Chondrocyte (in vitro differentiated cells): ENCODE measurements at regions not wholly inside any gene's neighbourhood (a gene's known extent, or its start where the extent isn't known, plus 50 kb on each side); places are given as distances from the start of the nearest gene placed in this dataset.

Source experiments
- DNase-seq: peaks from one replicate; pipeline ENCODE4 v3.0.0; 2021; ENCODE audit warnings: mixed read lengths, low spot score
- H3K27ac Mint-ChIP-seq: one replicate; pipeline ENCODE4 v1.8.0; 2021; ENCODE audit warnings: mild to moderate bottlenecking, moderate library complexity, mixed read lengths; ENCODE audit not compliant: unreplicated experiment
- H3K27me3 Mint-ChIP-seq: 2 replicates; pipeline ENCODE4 v1.8.0; 2021; ENCODE audit warnings: low read depth, mixed read lengths
- H3K36me3 Mint-ChIP-seq: 2 replicates; pipeline ENCODE4 v1.8.0; 2021; ENCODE audit warnings: low read depth, mixed read lengths
- H3K4me1 Mint-ChIP-seq: 2 replicates; pipeline ENCODE4 v1.8.0; 2021; ENCODE audit warnings: low read depth, mild to moderate bottlenecking, mixed read lengths
- H3K4me3 Mint-ChIP-seq: one replicate; pipeline ENCODE4 v1.8.0; 2021; ENCODE audit warnings: mild to moderate bottlenecking, moderate library complexity, mixed read lengths; ENCODE audit not compliant: unreplicated experiment
- H3K9me3 Mint-ChIP-seq: 2 replicates; pipeline ENCODE4 v1.8.0; 2021; ENCODE audit warnings: low read depth, mixed read lengths
- CTCF ChIP-seq: fragments of 200-600 bp; sonication (generic); IDR thresholded peaks from 2 replicates; pipeline ENCODE4 v1.5.0; 2021; ENCODE audit warnings: antibody characterized with exemption, mild to moderate bottlenecking, moderate library complexity

GRCh38 chr4:96652158-96652557, 812.3 kb downstream of the PDHA2 start:
- Mint-ChIP-seq H3K36me3 (no peaks in the 10 kb centered on the region), H3K4me3 (no peak overlapping the region), H3K9me3 (no peaks in the 10 kb centered on the region), H3K4me1 (no peaks in the 10 kb centered on the region), H3K27me3 (no peaks in the 10 kb centered on the region), H3K27ac (no peak overlapping the region)
- no peak for TF ChIP-seq CTCF
- DNase-seq = no peak

- H3K36me3 Mint-ChIP-seq = no peaks in the 10 kb centered on the region
These were observed 812.9 kb downstream of the PDHA2 start for GRCh38 chr4:96652821-96653220.

GRCh38 chr4:96654045-96654444, 814.2 kb downstream of the PDHA2 start:
- H3K4me1 Mint-ChIP-seq = no peaks in the 10 kb centered on the region
- no peaks in the 10 kb centered on the region for H3K9me3 Mint-ChIP-seq
- no peak overlapping the region for H3K4me3 Mint-ChIP-seq
- TF ChIP-seq CTCF = no peak
- DNase-seq = peak; percentile 62
- no peak overlapping the region for H3K27ac Mint-ChIP-seq
- H3K36me3 Mint-ChIP-seq = no peaks in the 10 kb centered on the region
- no peaks in the 10 kb centered on the region for H3K27me3 Mint-ChIP-seq

More at GRCh38 chr4:96652821-96653220, 812.9 kb downstream of the PDHA2 start:
- no peaks in the 10 kb centered on the region for H3K27me3 Mint-ChIP-seq
- no peak overlapping the region for H3K27ac Mint-ChIP-seq
- no peak for DNase-seq
- H3K9me3 Mint-ChIP-seq = no peaks in the 10 kb centered on the region
- H3K4me1 Mint-ChIP-seq = no peaks in the 10 kb centered on the region
- no peak overlapping the region for H3K4me3 Mint-ChIP-seq
- TF ChIP-seq CTCF = no peak

- TF ChIP-seq CTCF = no peak
- Mint-ChIP-seq H3K4me3 (no peak overlapping the region), H3K36me3 (peaks cover 2% of the 10 kb centered on the region), H3K27ac (no peak overlapping the region), H3K27me3 (no peaks in the 10 kb centered on the region), H3K4me1 (peaks cover 2% of the 10 kb centered on the region), H3K9me3 (peaks cover 3% of the 10 kb centered on the region)
- DNase-seq = no peak
These were observed 830.5 kb downstream of the PDHA2 start for GRCh38 chr4:96670381-96670780.

- Mint-ChIP-seq H3K4me3 (no peak overlapping the region), H3K27ac (no peak overlapping the region), H3K4me1 (peaks cover 16% of the 10 kb centered on the region), H3K36me3 (peaks cover 1% of the 10 kb centered on the region), H3K27me3 (no peaks in the 10 kb centered on the region), H3K9me3 (peaks cover 9% of the 10 kb centered on the region)
- no peak for DNase-seq
- no peak for TF ChIP-seq CTCF
These were observed 835.5 kb downstream of the PDHA2 start for GRCh38 chr4:96675416-96675815.
